HepG2 (cell line): ENCODE measurements at regions not wholly inside any gene's neighbourhood (a gene's known extent, or its start where the extent isn't known, plus 50 kb on each side); places are given as distances from the start of the nearest gene placed in this dataset.

ENCODE experiments used
- DNMT3B ChIP-seq: conservative IDR thresholded peaks from 2 replicates; pipeline ENCODE4 v1.6.1; 2016; ENCODE audit warnings: missing biosample characterization, control low read depth
- DZIP1 ChIP-seq: sonication (generic); formaldehyde crosslinking; IDR thresholded peaks from 2 replicates; pipeline ENCODE4 v1.5.0; 2020; ENCODE audit warnings: mild to moderate bottlenecking, missing genetic modification reagents
- E2F5 ChIP-seq: sonication (generic); formaldehyde crosslinking; conservative IDR thresholded peaks from 2 replicates; pipeline ENCODE4 v1.4.0; 2020; ENCODE audit warnings: missing genetic modification reagents
- GMEB1 ChIP-seq: sonication (generic); formaldehyde crosslinking; IDR thresholded peaks from 2 replicates; pipeline ENCODE4 v1.5.1; 2020; ENCODE audit warnings: missing genetic modification reagents, mild to moderate bottlenecking, borderline replicate concordance
- GTF2F1 ChIP-seq: fragments of 150-350 bp; IDR thresholded peaks from 2 replicates; pipeline ENCODE4 v1.6.1; 2014; ENCODE audit warnings: low read length
- HMGXB4 ChIP-seq, 2 experiments: sonication (generic) in 1 of 2; formaldehyde crosslinking in 1 of 2; IDR thresholded peaks; 2 replicates each; pipeline versions ENCODE4 v1.4.0 to v1.6.1; 2018 to 2020; ENCODE audit warnings: missing genetic modification reagents in 2 of 2, borderline replicate concordance in 1 of 2, low read depth in 1 of 2, mild to moderate bottlenecking in 1 of 2, missing biosample characterization in 1 of 2
- MATR3 ChIP-seq: sonication (generic); formaldehyde crosslinking; IDR thresholded peaks from 2 replicates; pipeline ENCODE4 v1.4.0; 2020; ENCODE audit warnings: missing genetic modification reagents
- MNT ChIP-seq: fragments of 450-650 bp; IDR thresholded peaks from 2 replicates; pipeline ENCODE4 v1.6.1; 2016
- POLR2AphosphoS5 ChIP-seq: IDR thresholded peaks from 2 replicates; pipeline ENCODE4 v1.6.1; 2012; ENCODE audit warnings: low read depth, low read length
- ZBTB2 ChIP-seq: sonication (generic); formaldehyde crosslinking; IDR thresholded peaks from 2 replicates; pipeline ENCODE4 v1.8.0; 2022; ENCODE audit warnings: low read depth, missing genetic modification reagents
- ZBTB42 ChIP-seq: sonication (generic); formaldehyde crosslinking; IDR thresholded peaks from 2 replicates; pipeline ENCODE4 v1.5.0; 2020; ENCODE audit warnings: mild to moderate bottlenecking, missing genetic modification reagents
- ZFP91 ChIP-seq: sonication (generic); formaldehyde crosslinking; IDR thresholded peaks from 2 replicates; pipeline ENCODE4 v1.9.0; 2022; ENCODE audit warnings: missing genetic modification reagents, mild to moderate bottlenecking, borderline replicate concordance
- ZNF605 ChIP-seq: sonication (generic); formaldehyde crosslinking; IDR thresholded peaks from 2 replicates; pipeline ENCODE4 v1.8.0; 2022; ENCODE audit warnings: mild to moderate bottlenecking, missing genetic modification reagents
- ZNF766 ChIP-seq: sonication (generic); formaldehyde crosslinking; IDR thresholded peaks from 2 replicates; pipeline ENCODE4 v1.5.0; 2020; ENCODE audit warnings: missing genetic modification reagents, borderline replicate concordance
- ZNF772 ChIP-seq: sonication (generic); formaldehyde crosslinking; IDR thresholded peaks from 2 replicates; pipeline ENCODE4 v1.5.0; 2020; ENCODE audit warnings: mild to moderate bottlenecking, missing genetic modification reagents

GRCh38 chr12:46523863-46524770, 151.5 kb upstream of the SLC38A2 start (continued):
- TF ChIP-seq MNT (no peak), DZIP1 (CRISPR knock-in tag) (no peak), ZBTB2 (CRISPR knock-in tag) (no peak), POLR2AphosphoS5 (peak; percentile 56; the same call in 1 of the 2 replicates), GMEB1 (CRISPR knock-in tag) (0 out of 2 replicates have a peak, but pooled peaks have one; percentile 23), ZNF605 (CRISPR knock-in tag) (no peak; the same call in 1 of the 2 replicates), E2F5 (CRISPR knock-in tag) (no peak), ZNF766 (CRISPR knock-in tag) (no peak), MATR3 (CRISPR knock-in tag) (no peak), DNMT3B (CRISPR knock-in tag) (no peak; the same call in 1 of the 2 replicates), HMGXB4 (CRISPR knock-in tag; IDR thresholded peaks at IDR 0.05; ENCODE audit: borderline replicate concordance in 1 of 2, low read depth in 1 of 2) (peak in 1 of 2 experiments; percentile 17; a peak in 2 of 4 replicates), ZFP91 (CRISPR knock-in tag) (no peak), ZNF772 (CRISPR knock-in tag) (peak; percentile 58; the same call in 1 of the 2 replicates), ZBTB42 (CRISPR knock-in tag) (peak; percentile 44; the same call in 1 of the 2 replicates), GTF2F1 (no peak)
